Ishikawa (cell line): ENCODE measurements at regions not wholly inside any gene's neighbourhood (a gene's known extent, or its start where the extent isn't known, plus 50 kb on each side); places are given as distances from the start of the nearest gene placed in this dataset.

Experiments used
- CEBPB ChIP-seq: IDR thresholded peaks from 2 replicates; pipeline ENCODE4 v1.6.1; 2012
- FOXM1 ChIP-seq: IDR thresholded peaks from 2 replicates; pipeline ENCODE4 v1.6.1; 2012; ENCODE audit warnings: low read depth, borderline replicate concordance
- RAD21 ChIP-seq: IDR thresholded peaks from 2 replicates; pipeline ENCODE4 v1.6.1; 2012; ENCODE audit warnings: low read depth
- YY1 ChIP-seq: IDR thresholded peaks from 2 replicates; pipeline ENCODE4 v1.6.1; 2012; ENCODE audit warnings: low read depth
- TF ChIP-seq, protein P1 (sequence below): IDR thresholded peaks from 2 replicates; pipeline ENCODE4 v1.6.1; 2012; ENCODE audit warnings: low read depth, mild to moderate bottlenecking
- TF ChIP-seq, protein P2 (sequence below): IDR thresholded peaks from 2 replicates; pipeline ENCODE4 v1.6.1; 2012

DNA sequence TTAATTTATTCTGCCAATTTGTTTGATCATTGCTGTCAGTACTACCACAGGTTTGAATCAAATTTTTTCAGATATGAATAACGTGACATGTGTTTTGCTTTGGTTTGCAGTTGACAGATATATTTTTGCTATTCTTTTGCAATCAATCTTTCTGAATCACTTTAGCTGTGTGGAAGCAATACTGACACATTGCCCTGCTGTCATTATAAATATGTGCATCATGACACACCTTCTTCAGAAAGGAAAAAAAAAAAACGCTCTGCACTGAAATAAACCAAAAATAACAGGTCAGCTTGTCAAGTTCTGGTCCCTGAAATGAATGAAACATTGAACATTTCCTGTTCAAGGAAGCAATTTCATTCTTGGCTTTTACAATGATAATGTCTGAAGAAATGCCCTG lies 93.8 kb upstream of the FAM13C start:
- TF ChIP-seq, protein P1, sequence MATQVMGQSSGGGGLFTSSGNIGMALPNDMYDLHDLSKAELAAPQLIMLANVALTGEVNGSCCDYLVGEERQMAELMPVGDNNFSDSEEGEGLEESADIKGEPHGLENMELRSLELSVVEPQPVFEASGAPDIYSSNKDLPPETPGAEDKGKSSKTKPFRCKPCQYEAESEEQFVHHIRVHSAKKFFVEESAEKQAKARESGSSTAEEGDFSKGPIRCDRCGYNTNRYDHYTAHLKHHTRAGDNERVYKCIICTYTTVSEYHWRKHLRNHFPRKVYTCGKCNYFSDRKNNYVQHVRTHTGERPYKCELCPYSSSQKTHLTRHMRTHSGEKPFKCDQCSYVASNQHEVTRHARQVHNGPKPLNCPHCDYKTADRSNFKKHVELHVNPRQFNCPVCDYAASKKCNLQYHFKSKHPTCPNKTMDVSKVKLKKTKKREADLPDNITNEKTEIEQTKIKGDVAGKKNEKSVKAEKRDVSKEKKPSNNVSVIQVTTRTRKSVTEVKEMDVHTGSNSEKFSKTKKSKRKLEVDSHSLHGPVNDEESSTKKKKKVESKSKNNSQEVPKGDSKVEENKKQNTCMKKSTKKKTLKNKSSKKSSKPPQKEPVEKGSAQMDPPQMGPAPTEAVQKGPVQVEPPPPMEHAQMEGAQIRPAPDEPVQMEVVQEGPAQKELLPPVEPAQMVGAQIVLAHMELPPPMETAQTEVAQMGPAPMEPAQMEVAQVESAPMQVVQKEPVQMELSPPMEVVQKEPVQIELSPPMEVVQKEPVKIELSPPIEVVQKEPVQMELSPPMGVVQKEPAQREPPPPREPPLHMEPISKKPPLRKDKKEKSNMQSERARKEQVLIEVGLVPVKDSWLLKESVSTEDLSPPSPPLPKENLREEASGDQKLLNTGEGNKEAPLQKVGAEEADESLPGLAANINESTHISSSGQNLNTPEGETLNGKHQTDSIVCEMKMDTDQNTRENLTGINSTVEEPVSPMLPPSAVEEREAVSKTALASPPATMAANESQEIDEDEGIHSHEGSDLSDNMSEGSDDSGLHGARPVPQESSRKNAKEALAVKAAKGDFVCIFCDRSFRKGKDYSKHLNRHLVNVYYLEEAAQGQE, result no peak
- TF ChIP-seq CEBPB, result no peak
- no peak for TF ChIP-seq RAD21
- TF ChIP-seq YY1, result no peak
- TF ChIP-seq FOXM1, result no peak
- TF ChIP-seq, protein P2, sequence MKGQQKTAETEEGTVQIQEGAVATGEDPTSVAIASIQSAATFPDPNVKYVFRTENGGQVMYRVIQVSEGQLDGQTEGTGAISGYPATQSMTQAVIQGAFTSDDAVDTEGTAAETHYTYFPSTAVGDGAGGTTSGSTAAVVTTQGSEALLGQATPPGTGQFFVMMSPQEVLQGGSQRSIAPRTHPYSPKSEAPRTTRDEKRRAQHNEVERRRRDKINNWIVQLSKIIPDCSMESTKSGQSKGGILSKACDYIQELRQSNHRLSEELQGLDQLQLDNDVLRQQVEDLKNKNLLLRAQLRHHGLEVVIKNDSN, result no peak
